CD4-positive, alpha-beta T cell treated with Interleukin-6 at 100 ng/mL for 8 hours (primary cell): ENCODE measurements at regions not wholly inside any gene's neighbourhood (a gene's known extent, or its start where the extent isn't known, plus 50 kb on each side); places are given as distances from the start of the nearest gene placed in this dataset.

ENCODE experiments used
- DNase-seq: peaks from one replicate; pipeline ENCODE4 v3.0.0-alpha.2; 2020; ENCODE audit warnings: mixed read lengths, low spot score

GRCh38 chr17:77474292-77474988 is 333.7 kb downstream of the SEC14L1 start:
- DNase-seq, result no peak

- DNase-seq, result peak; percentile 66
These were observed 334.5 kb downstream of the SEC14L1 start for GRCh38 chr17:77475016-77475976.

- DNase-seq, result no peak
These were observed 335.2 kb downstream of the SEC14L1 start for GRCh38 chr17:77476006-77476405.

- DNase-seq, result no peak
These were observed 335.7 kb downstream of the SEC14L1 start for GRCh38 chr17:77476498-77476897.

GRCh38 chr17:77476931-77477805 is 336.4 kb downstream of the SEC14L1 start:
- DNase-seq, result no peak

- DNase-seq, result no peak
These were observed 337.5 kb downstream of the SEC14L1 start for GRCh38 chr17:77478281-77478680.

GRCh38 chr17:77478899-77479298 is 338.1 kb downstream of the SEC14L1 start:
- DNase-seq, result no peak

- no peak for DNase-seq
These were observed 338.8 kb downstream of the SEC14L1 start for GRCh38 chr17:77479372-77480198.

- DNase-seq, result no peak
These were observed 339.4 kb downstream of the SEC14L1 start for GRCh38 chr17:77480199-77480508.

- no peak for DNase-seq
These were observed 339.9 kb downstream of the SEC14L1 start for GRCh38 chr17:77480509-77481215.

- no peak for DNase-seq
These were observed 341.0 kb downstream of the SEC14L1 start for GRCh38 chr17:77481476-77482374.

GRCh38 chr17:77482375-77483127 is 341.8 kb downstream of the SEC14L1 start:
- DNase-seq, result no peak

GRCh38 chr17:77483128-77483598 is 342.4 kb downstream of the SEC14L1 start:
- DNase-seq, result no peak

- DNase-seq, result no peak
These were observed 343.3 kb downstream of the SEC14L1 start for GRCh38 chr17:77484111-77484510.

- DNase-seq, result no peak
These were observed 344.5 kb downstream of the SEC14L1 start for GRCh38 chr17:77485089-77485833.

- no peak for DNase-seq
These were observed 346.5 kb downstream of the SEC14L1 start for GRCh38 chr17:77487211-77487629.

- DNase-seq, result no peak
These were observed 347.1 kb downstream of the SEC14L1 start for GRCh38 chr17:77487677-77488530.
